ENCODE measurements at regions not wholly inside any gene's neighbourhood (a gene's known extent, or its start where the extent isn't known, plus 50 kb on each side); places are given as distances from the start of the nearest gene placed in this dataset.

- no peak for DNase-seq (ENCODE audit: low read depth)
Measured at GRCh38 chr9:26313108-26313507, 579.5 kb downstream of the CAAP1 start.

DNA sequence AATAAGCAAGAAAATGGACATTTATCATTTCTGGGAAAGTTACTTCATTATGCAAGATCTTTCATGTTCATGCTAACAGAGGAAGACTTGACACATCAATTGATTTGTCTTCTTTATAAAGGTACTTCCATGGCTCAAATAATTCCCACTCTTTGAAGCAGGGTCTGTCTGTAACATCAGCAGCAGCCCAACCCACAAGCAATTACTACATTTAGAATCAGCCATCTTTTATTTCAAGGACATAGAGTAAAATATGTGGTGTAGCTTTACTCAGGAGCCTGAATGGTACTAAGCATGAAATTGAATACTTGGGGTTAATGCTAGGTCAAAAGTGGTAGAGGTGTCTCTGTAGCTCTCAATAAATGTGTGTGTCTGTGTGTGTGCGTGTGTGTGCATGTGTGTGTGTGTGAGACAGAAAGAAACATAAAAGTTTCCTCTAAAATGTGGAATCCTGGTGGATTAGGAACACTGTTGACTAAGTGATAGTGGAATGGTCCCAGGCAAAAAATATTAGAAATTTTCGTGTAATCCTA lies 581.1 kb downstream of the CAAP1 start:
- DNase-seq (ENCODE audit: low read depth) = no peak

DNA sequence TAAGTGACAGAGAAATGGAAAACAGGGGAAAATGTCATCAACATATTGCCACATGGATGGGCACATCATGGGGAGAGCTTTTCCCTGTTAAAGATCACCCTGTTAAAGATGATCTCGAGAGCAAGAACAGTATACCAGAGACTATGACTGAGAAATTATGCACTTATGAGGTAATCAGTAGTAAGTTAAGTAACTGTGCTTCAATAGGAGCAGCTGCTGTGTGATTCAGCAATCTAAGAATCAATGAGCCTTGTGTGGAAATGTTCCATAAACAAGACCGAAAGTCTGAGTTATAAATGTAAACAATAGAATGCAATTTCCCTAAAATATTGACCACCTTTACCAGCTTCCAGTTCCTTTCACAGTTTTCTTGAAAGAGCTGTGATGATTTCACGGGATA lies 582.3 kb downstream of the CAAP1 start:
- no peak for DNase-seq (ENCODE audit: low read depth)

DNA sequence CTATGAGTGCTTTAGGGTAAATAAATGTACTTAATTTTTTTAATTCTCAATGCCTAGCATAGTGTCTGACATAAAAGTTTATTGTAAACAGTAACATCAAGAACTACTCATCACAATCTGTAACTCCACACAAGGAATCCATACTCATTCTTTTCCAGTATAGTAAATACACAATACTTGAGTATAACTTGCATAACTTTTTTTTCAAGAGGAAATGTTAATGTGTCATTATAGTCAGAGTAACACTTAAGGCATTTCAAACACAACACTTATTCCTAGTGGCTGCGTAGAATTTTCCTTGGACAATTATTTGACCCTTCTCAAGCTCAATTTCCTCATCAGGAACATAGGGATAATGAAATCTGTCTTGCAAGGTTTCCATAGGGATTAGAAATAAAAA lies 584.3 kb downstream of the CAAP1 start:
- no peak for DNase-seq (ENCODE audit: low read depth)

- no peak for DNase-seq (ENCODE audit: low read depth)
Measured at GRCh38 chr9:26301659-26302058, 590.9 kb downstream of the CAAP1 start.

GRCh38 chr9:26301046-26301445 lies 591.6 kb downstream of the CAAP1 start:
- no peak for DNase-seq (ENCODE audit: low read depth)

- no peak for DNase-seq (ENCODE audit: low read depth)
Measured at GRCh38 chr9:26296910-26297572, 595.6 kb downstream of the CAAP1 start.

DNA sequence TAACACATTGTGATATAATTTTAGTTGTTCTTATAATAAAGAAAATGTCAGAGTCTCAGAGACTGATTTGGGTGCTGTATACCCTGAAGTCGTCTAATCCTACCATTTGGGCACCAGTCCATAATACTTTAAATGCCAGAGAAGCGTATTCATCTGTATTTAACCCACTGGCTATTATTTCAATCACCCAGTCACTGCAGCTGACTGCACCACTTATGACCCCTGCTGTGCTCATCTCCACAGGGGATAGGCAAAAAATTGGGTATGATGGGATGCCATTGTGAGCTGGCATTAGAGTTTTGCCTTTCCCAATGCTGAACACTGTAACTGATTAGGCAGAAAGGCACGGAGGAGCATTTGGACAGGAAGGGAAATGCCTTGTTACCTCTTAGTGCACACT lies 599.7 kb downstream of the CAAP1 start:
- DNase-seq (ENCODE audit: low read depth) = no peak

GRCh38 chr9:26271495-26272122 lies 593.4 kb upstream of the TUSC1 start:
- DNase-seq (ENCODE audit: low read depth) = no peak

GRCh38 chr9:26266146-26266793 lies 588.0 kb upstream of the TUSC1 start:
- no peak for DNase-seq (ENCODE audit: low read depth)

- DNase-seq (ENCODE audit: low read depth) = no peak
Measured at GRCh38 chr9:26264709-26265601, 586.7 kb upstream of the TUSC1 start.

DNA sequence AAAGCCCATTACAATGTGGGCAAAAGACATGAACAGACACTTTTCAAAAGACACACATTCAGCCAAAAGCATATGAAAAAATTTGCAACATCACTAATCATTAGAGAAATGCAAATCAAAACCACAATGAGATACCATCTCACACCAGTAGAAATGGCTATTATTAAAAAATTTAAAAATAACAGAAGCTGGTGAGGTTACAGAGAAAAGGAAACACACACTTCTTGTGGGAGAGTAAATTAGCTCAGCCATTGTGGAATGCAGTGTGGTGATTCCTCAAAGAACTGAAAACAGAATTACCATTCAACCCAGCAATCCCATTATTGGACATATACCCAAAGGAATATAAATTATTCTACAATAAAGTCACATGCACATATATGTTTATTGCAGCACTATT lies 585.2 kb upstream of the TUSC1 start:
- DNase-seq (ENCODE audit: low read depth) = no peak

DNA sequence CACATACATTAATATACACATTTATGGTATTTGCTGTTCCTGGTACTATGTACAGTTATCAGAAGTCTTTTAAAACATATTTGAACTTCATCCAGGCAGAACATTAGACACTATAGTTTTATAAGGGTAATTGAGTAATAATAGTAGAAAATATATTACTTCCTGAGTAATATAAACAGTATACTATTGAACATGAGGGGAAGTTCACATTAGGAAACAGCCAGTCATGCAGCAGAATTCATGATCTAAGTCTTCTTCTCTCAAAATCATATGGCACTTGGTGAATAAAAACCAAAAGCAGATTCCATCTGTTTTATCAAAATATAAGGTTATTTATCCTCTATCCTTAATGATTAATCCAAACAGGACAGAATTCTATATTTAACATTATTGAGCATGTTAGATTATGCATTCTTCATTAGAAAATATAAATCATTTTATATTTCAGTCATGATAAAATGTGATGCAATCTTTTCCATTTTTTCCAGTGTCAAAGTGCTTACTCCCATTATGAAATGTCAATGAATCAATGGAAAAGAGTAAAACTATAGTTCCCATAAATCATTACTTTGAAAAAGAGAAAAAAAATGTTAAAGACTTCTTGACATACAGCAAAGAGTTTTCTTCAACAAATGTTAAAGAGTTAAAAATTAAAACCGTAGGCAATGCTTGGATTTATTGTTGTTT lies 584.3 kb upstream of the TUSC1 start:
- no peak for DNase-seq (ENCODE audit: low read depth)

GRCh38 chr9:26261503-26262330 lies 583.5 kb upstream of the TUSC1 start:
- DNase-seq (ENCODE audit: low read depth) = no peak

GRCh38 chr9:26260238-26260637 lies 582.0 kb upstream of the TUSC1 start:
- DNase-seq (ENCODE audit: low read depth) = no peak

DNA sequence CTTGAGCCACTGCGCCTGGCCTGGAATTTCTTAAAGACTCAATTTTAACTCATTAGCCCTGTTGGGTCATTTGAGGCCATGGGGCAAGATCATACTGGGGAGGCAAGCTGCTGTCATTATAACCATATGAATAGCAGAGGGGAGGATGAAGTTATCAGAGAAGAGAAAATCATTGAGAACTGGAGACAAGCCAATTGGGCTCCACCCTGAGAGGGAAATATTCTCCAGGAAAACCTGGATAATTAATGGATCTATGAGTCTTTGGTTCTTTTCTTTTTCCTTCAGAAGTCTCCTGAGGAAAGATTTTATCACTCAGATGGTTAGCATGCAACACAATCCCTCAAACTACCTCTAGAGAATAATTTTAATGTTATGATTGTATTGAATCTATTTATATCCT lies 569.6 kb upstream of the TUSC1 start:
- no peak for DNase-seq (ENCODE audit: low read depth)

DNA sequence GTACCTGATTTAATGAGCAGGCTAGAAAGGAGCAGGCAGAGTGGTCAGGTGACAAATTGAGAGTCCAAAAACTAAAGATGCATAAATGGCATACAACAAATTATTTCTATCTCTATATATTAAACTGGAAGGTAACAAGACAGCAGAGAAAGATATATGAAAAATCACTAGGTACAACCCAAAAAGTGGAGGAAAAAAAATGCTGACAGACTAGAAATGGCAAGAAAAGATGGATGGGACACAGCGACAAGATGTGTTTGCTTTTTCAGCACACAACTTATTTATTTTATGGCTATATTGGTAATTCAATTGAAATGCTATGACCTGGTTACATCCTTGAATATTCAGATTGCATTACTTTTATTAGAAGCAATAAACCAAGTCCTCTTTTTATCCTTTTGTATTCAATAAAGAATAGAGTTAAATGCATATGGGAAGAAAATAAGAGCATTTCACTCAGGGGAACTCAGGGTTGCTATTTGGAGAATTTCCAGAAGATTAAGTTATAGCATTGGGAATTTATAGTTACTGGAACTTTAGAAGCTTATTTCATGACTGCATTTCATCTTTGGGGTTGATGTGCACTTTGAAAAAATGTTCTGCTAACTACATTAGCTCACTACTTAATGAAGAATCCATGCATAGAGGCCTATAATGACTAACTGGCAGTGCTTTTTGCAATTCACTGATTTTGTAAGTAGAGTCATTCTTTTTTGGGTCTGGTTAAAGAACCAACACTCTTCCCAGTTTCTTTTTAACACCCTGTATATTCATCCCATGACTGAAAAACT lies 566.6 kb upstream of the TUSC1 start:
- no peak for DNase-seq (ENCODE audit: low read depth)

- DNase-seq (ENCODE audit: low read depth) = no peak
Measured at GRCh38 chr9:26243726-26244125, 565.5 kb upstream of the TUSC1 start.

GRCh38 chr9:26243029-26243697 lies 564.9 kb upstream of the TUSC1 start:
- DNase-seq (ENCODE audit: low read depth) = no peak
